Right lobe of liver (tissue), 4 donors: ENCODE measurements at regions not wholly inside any gene's neighbourhood (a gene's known extent, or its start where the extent isn't known, plus 50 kb on each side); places are given as distances from the start of the nearest gene placed in this dataset.

ENCODE experiments used
- CTCF ChIP-seq, 4 donors: fragments of 200-600 bp in 3 of 4; fragments of 450-650 bp in 1 of 4; IDR thresholded peaks; one replicate each; pipeline versions ENCODE4 v1.5.1 to v1.8.0; 2016 to 2022; ENCODE audit warnings: antibody characterized with exemption in 4 of 4, mild to moderate bottlenecking in 2 of 4
- POLR2A ChIP-seq: fragments of 450-650 bp; IDR thresholded peaks from one replicate; pipeline ENCODE4 v1.6.1; 2017; ENCODE audit warnings: antibody characterized with exemption, mild to moderate bottlenecking
- donor health status: DM: no; HTN: no; CAD: no.
- donor health status: DM: no; HTN: no; CAD: no.
- donor health status: DM: no; HTN: yes; CAD: no.

- TF ChIP-seq CTCF (IDR thresholded peaks at IDR 0.05) = no peak
- TF ChIP-seq POLR2A = no peak
These were observed 53.0 kb downstream of the SPRING1 start for GRCh38 chr12:116684891-116685290.
